Smooth muscle cell (in vitro differentiated cells): ENCODE measurements at regions not wholly inside any gene's neighbourhood (a gene's known extent, or its start where the extent isn't known, plus 50 kb on each side); places are given as distances from the start of the nearest gene placed in this dataset.

Source experiments
- DNase-seq: peaks from one replicate; lab custom pipeline; 2025; ENCODE audit not compliant: unreplicated experiment; lab: John Stamatoyannopoulos, UW
- H2AFZ ChIP-seq: fragments of 200-600 bp; sonication (generic); 2 replicates; pipeline ENCODE4 v1.6.0; 2016; ENCODE audit warnings: antibody characterized with exemption, low read depth, mild to moderate bottlenecking
- H3F3A ChIP-seq: fragments of 200-600 bp; sonication (generic); 2 replicates; pipeline ENCODE4 v1.6.0; 2017; ENCODE audit warnings: antibody characterized with exemption, low read depth
- H3K27ac ChIP-seq: fragments of 200-600 bp; sonication (generic); 2 replicates; pipeline ENCODE4 v1.5.1; 2016; ENCODE audit warnings: low read depth, mild to moderate bottlenecking
- H3K27me3 ChIP-seq: fragments of 200-600 bp; sonication (generic); 2 replicates; pipeline ENCODE4 v1.6.1; 2016; ENCODE audit warnings: low read depth, mild to moderate bottlenecking
- H3K36me3 ChIP-seq: fragments of 200-600 bp; sonication (generic); 2 replicates; pipeline ENCODE4 v1.5.1; 2016; ENCODE audit warnings: low read depth
- H3K4me1 ChIP-seq: fragments of 200-600 bp; sonication (generic); 2 replicates; pipeline ENCODE4 v1.5.1; 2016; ENCODE audit warnings: low read depth
- H3K4me2 ChIP-seq: fragments of 200-600 bp; sonication (generic); 2 replicates; pipeline ENCODE4 v1.6.0; 2016; ENCODE audit warnings: mild to moderate bottlenecking
- H3K4me3 ChIP-seq: fragments of 200-600 bp; sonication (generic); 2 replicates; pipeline ENCODE4 v1.5.1; 2016; ENCODE audit warnings: mild to moderate bottlenecking
- H3K79me2 ChIP-seq: fragments of 200-600 bp; sonication (generic); 2 replicates; pipeline ENCODE4 v1.6.0; 2016; ENCODE audit warnings: low read depth, mild to moderate bottlenecking
- H3K9ac ChIP-seq: fragments of 200-600 bp; sonication (generic); 2 replicates; pipeline ENCODE4 v1.6.0; 2016; ENCODE audit warnings: low read depth
- H3K9me3 ChIP-seq: fragments of 200-600 bp; sonication (generic); replicated peaks from 2 replicates; pipeline ENCODE4 v1.5.1; 2016; ENCODE audit warnings: low read depth
- H4K20me1 ChIP-seq: fragments of 200-600 bp; sonication (generic); 2 replicates; pipeline ENCODE4 v1.6.0; 2016; ENCODE audit warnings: low read depth
- CTCF ChIP-seq: fragments of 200-600 bp; sonication (generic); IDR thresholded peaks from 2 replicates; pipeline ENCODE4 v1.5.1; 2017; ENCODE audit warnings: borderline replicate concordance, mild to moderate bottlenecking, antibody characterized with exemption; ENCODE audit not compliant: insufficient read depth, poor library complexity, severe bottlenecking
- WGBS: methylation state at CpG from one replicate; pipeline ENCODE4 v1.1.7; 2016; ENCODE audit warnings: low lambda C conversion rate; 5-methylcytosine and 5-hydroxymethylcytosine counted together

DNA sequence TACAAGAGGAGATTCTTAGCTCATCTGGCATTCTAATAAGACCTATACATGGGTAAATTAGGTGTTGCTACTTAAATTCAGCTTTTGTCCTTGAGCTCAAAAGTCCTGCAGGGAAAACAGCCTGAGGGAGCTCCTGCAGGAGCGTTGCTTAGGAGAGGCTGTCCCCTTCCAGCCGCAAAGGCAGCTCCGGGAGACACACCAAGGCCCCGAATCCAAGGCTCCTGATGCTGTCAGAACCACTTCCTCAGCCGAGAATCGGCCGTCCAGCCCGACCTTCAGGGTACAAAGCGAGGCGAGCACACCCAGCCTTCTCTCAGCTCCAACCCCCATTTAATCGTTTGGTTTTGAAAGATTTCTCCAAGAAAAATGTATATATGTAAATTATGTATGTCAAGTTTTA lies 87.0 kb downstream of the DACT2 start:
- H3F3A ChIP-seq, result no peaks in the 10 kb centered on the region
- no peak overlapping the region for H3K4me3 ChIP-seq
- H2AFZ ChIP-seq, result no peak overlapping the region
- no peaks in the 10 kb centered on the region for H3K9me3 ChIP-seq
- H3K36me3 ChIP-seq, result no peaks in the 10 kb centered on the region
- H3K27me3 ChIP-seq, result peaks cover 13% of the 10 kb centered on the region
- H3K79me2 ChIP-seq, result no peaks in the 10 kb centered on the region
- H3K27ac ChIP-seq, result no peak overlapping the region
- WGBS, result 61% methylated on average over 11 of the region's 11 CpGs
- no peak overlapping the region for H3K4me2 ChIP-seq
- H3K9ac ChIP-seq, result no peak overlapping the region
- H4K20me1 ChIP-seq, result no peaks in the 10 kb centered on the region
- peaks cover 5% of the 10 kb centered on the region for H3K4me1 ChIP-seq
- no peak for TF ChIP-seq CTCF
- no peak for DNase-seq

GRCh38 chr6:168232062-168232461 lies 87.5 kb downstream of the DACT2 start:
- 67% methylated on average over 6 of the region's 6 CpGs for WGBS
- Histone ChIP-seq H3K4me1 (peaks cover 5% of the 10 kb centered on the region), H2AFZ (no peak overlapping the region), H3K27ac (no peak overlapping the region), H4K20me1 (no peaks in the 10 kb centered on the region), H3K36me3 (no peaks in the 10 kb centered on the region), H3K27me3 (peaks cover 13% of the 10 kb centered on the region), H3K79me2 (no peaks in the 10 kb centered on the region), H3K4me2 (no peak overlapping the region), H3K9me3 (no peaks in the 10 kb centered on the region), H3K9ac (no peak overlapping the region), H3F3A (no peaks in the 10 kb centered on the region), H3K4me3 (no peak overlapping the region)
- no peak for TF ChIP-seq CTCF
- no peak for DNase-seq

- WGBS, result 85% methylated on average over 8 of the region's 8 CpGs
- H4K20me1 ChIP-seq, result no peaks in the 10 kb centered on the region
- no peak overlapping the region for H3K4me3 ChIP-seq
- H3F3A ChIP-seq, result no peaks in the 10 kb centered on the region
- H3K9ac ChIP-seq, result no peak overlapping the region
- TF ChIP-seq CTCF, result no peak
- DNase-seq, result no peak
- H3K79me2 ChIP-seq, result no peaks in the 10 kb centered on the region
- no peaks in the 10 kb centered on the region for H3K9me3 ChIP-seq
- peaks cover 9% of the 10 kb centered on the region for H3K4me1 ChIP-seq
- H2AFZ ChIP-seq, result no peak overlapping the region
- H3K27ac ChIP-seq, result no peak overlapping the region
- peaks cover 13% of the 10 kb centered on the region for H3K27me3 ChIP-seq
- H3K4me2 ChIP-seq, result no peak overlapping the region
- H3K36me3 ChIP-seq, result no peaks in the 10 kb centered on the region
These were observed 88.1 kb downstream of the DACT2 start for GRCh38 chr6:168231393-168231957.

GRCh38 chr6:168229368-168229752 lies 90.2 kb downstream of the DACT2 start:
- 95% methylated on average over 25 of the region's 25 CpGs for WGBS
- Histone ChIP-seq H3K27ac (no peak overlapping the region), H3K9ac (no peak overlapping the region), H3K9me3 (no peaks in the 10 kb centered on the region), H3F3A (no peaks in the 10 kb centered on the region), H3K36me3 (no peaks in the 10 kb centered on the region), H3K79me2 (no peaks in the 10 kb centered on the region), H3K4me2 (no peak overlapping the region), H4K20me1 (no peaks in the 10 kb centered on the region), H2AFZ (no peak overlapping the region), H3K27me3 (peaks cover 18% of the 10 kb centered on the region), H3K4me1 (peaks cover 15% of the 10 kb centered on the region), H3K4me3 (no peak overlapping the region)
- DNase-seq, result no peak
- TF ChIP-seq CTCF, result no peak
